Ovary (tissue), 3 donors: ENCODE measurements at regions not wholly inside any gene's neighbourhood (a gene's known extent, or its start where the extent isn't known, plus 50 kb on each side); places are given as distances from the start of the nearest gene placed in this dataset.

Experiments
- CTCF ChIP-seq, 3 donors: fragments of 450-650 bp in 2 of 3; fragments of 200-600 bp in 1 of 3; IDR thresholded peaks; one replicate each; pipeline versions ENCODE4 v1.5.1 to v1.8.0; 2016 to 2022; ENCODE audit warnings: antibody characterized with exemption in 3 of 3, mild to moderate bottlenecking in 1 of 3
- POLR2A ChIP-seq: fragments of 450-650 bp; IDR thresholded peaks from one replicate; pipeline ENCODE4 v1.6.1; 2017; ENCODE audit warnings: antibody characterized with exemption, mild to moderate bottlenecking, moderate library complexity
- donor health status: DM: no; HTN: no; CAD: no.

GRCh38 chr9:73497796-73498195 is 346.1 kb downstream of the ANXA1 start:
- TF ChIP-seq CTCF (IDR thresholded peaks at IDR 0.05) (no peak), POLR2A (no peak)
